H9 (cell line): ENCODE measurements at regions not wholly inside any gene's neighbourhood (a gene's known extent, or its start where the extent isn't known, plus 50 kb on each side); places are given as distances from the start of the nearest gene placed in this dataset.

Experiments
- DNase-seq: peaks from one replicate; pipeline ENCODE4 v3.0.0-alpha.2; 2017
- H2AFZ ChIP-seq: one replicate; pipeline ENCODE4 v1.6.1; 2013; ENCODE audit warnings: mild to moderate bottlenecking, low read length, control low read depth, moderate library complexity
- H2AK5ac ChIP-seq: 2 replicates; pipeline ENCODE4 v1.6.1; 2013; ENCODE audit warnings: low read length, control low read depth, mixed read lengths; ENCODE audit not compliant: insufficient read length
- H2BK120ac ChIP-seq: one replicate; pipeline ENCODE4 v1.6.1; 2013; ENCODE audit warnings: low read depth, mild to moderate bottlenecking, low read length, control low read depth, inconsistent platforms; ENCODE audit not compliant: poor library complexity, severe bottlenecking
- H2BK12ac ChIP-seq: 2 replicates; pipeline ENCODE4 v1.6.1; 2013; ENCODE audit warnings: low read length, control low read depth, mixed read lengths, low read depth; ENCODE audit not compliant: insufficient read length
- H2BK15ac ChIP-seq: 2 replicates; pipeline ENCODE4 v1.6.1; 2013; ENCODE audit warnings: low read depth, low read length, control low read depth
- H2BK20ac ChIP-seq: one replicate; pipeline ENCODE4 v1.6.1; 2013; ENCODE audit warnings: low read depth, mild to moderate bottlenecking, low read length, control low read depth, inconsistent platforms; ENCODE audit not compliant: poor library complexity, severe bottlenecking
- H2BK5ac ChIP-seq: 2 replicates; pipeline ENCODE4 v1.6.1; 2013; ENCODE audit warnings: low read length, control low read depth, mixed read lengths; ENCODE audit not compliant: insufficient read length
- H3K14ac ChIP-seq: 2 replicates; pipeline ENCODE4 v1.6.1; 2013; ENCODE audit warnings: low read length, control low read depth; ENCODE audit not compliant: insufficient read depth
- H3K18ac ChIP-seq: 2 replicates; pipeline ENCODE4 v1.6.1; 2013; ENCODE audit warnings: low read depth, mild to moderate bottlenecking, mixed read lengths, low read length, control low read depth; ENCODE audit not compliant: insufficient read length
- H3K23ac ChIP-seq: 2 replicates; pipeline ENCODE4 v1.6.1; 2013; ENCODE audit warnings: low read length, control low read depth, mixed read lengths, low read depth; ENCODE audit not compliant: insufficient read length
- H3K23me2 ChIP-seq: 2 replicates; pipeline ENCODE4 v1.6.1; 2013; ENCODE audit warnings: low read depth, mild to moderate bottlenecking, mixed read lengths, low read length, control low read depth; ENCODE audit not compliant: insufficient read length, poor library complexity, severe bottlenecking
- H3K27ac ChIP-seq: 2 replicates; pipeline ENCODE4 v1.5.1; 2013; ENCODE audit warnings: low read length, control low read depth, mixed read lengths, low read depth; ENCODE audit not compliant: insufficient read length
- H3K27me3 ChIP-seq: 2 replicates; pipeline ENCODE4 v1.6.1; 2013; ENCODE audit warnings: low read length, control low read depth, inconsistent platforms; ENCODE audit not compliant: insufficient read depth
- H3K4ac ChIP-seq: 2 replicates; pipeline ENCODE4 v1.6.1; 2013; ENCODE audit warnings: low read depth, mild to moderate bottlenecking, control low read depth, inconsistent platforms, low read length, moderate library complexity
- H3K4me1 ChIP-seq: 2 replicates; pipeline ENCODE4 v1.6.1; 2013; ENCODE audit warnings: low read length, control low read depth, inconsistent platforms; ENCODE audit not compliant: insufficient read depth
- H3K4me2 ChIP-seq: 2 replicates; pipeline ENCODE4 v1.6.1; 2013; ENCODE audit warnings: low read length, control low read depth, mixed read lengths; ENCODE audit not compliant: insufficient read length, insufficient read depth
- H3K56ac ChIP-seq: 2 replicates; pipeline ENCODE4 v1.6.1; 2013; ENCODE audit warnings: low read depth, mild to moderate bottlenecking, mixed read lengths, low read length, control low read depth; ENCODE audit not compliant: insufficient read length
- H3K79me1 ChIP-seq: 2 replicates; pipeline ENCODE4 v1.6.1; 2013; ENCODE audit warnings: low read depth, mild to moderate bottlenecking, moderate library complexity, low read length, control low read depth, inconsistent platforms; ENCODE audit not compliant: insufficient read depth, poor library complexity, severe bottlenecking
- H3K79me2 ChIP-seq: 2 replicates; pipeline ENCODE4 v1.6.1; 2013; ENCODE audit warnings: low read length, control low read depth, inconsistent platforms; ENCODE audit not compliant: insufficient read depth
- H3K9ac ChIP-seq: 2 replicates; pipeline ENCODE4 v1.6.1; 2013; ENCODE audit warnings: low read length, control low read depth, mixed read lengths; ENCODE audit not compliant: insufficient read length; ENCODE audit errors: extremely low read depth
- H3K9me3 ChIP-seq: one replicate; pipeline ENCODE4 v1.6.1; 2013; ENCODE audit warnings: low read depth, low read length, inconsistent platforms; ENCODE audit not compliant: control insufficient read depth
- H3T11ph ChIP-seq: one replicate; pipeline ENCODE4 v1.6.1; 2013; ENCODE audit warnings: mild to moderate bottlenecking, low read length, control low read depth, inconsistent platforms
- H4K20me1 ChIP-seq: one replicate; pipeline ENCODE4 v1.6.1; 2013; ENCODE audit not compliant: control insufficient read depth, insufficient read length, insufficient read depth
- H4K5ac ChIP-seq: 2 replicates; pipeline ENCODE4 v1.6.1; 2013; ENCODE audit warnings: low read depth, mild to moderate bottlenecking, mixed read lengths, low read length, control low read depth; ENCODE audit not compliant: insufficient read length
- H4K8ac ChIP-seq: replicated peaks from 2 replicates; pipeline ENCODE4 v1.6.1; 2013; ENCODE audit warnings: low read length, control low read depth, mixed read lengths, low read depth; ENCODE audit not compliant: insufficient read length
- H4K91ac ChIP-seq: 2 replicates; pipeline ENCODE4 v1.6.1; 2013; ENCODE audit warnings: low read depth, mild to moderate bottlenecking, moderate library complexity, mixed read lengths, low read length, control low read depth; ENCODE audit not compliant: insufficient read length
- H3K27ac Mint-ChIP-seq, 3 experiments: 2 replicates in 2 of 3; 3 replicates in 1 of 3; pipeline ENCODE4 v1.8.0; 2020 to 2021; ENCODE audit warnings: mixed read lengths in 3 of 3, mild to moderate bottlenecking in 1 of 3, moderate library complexity in 1 of 3
- H3K27me3 Mint-ChIP-seq: 2 replicates; pipeline ENCODE4 v1.8.0; 2021; ENCODE audit warnings: low read depth, mild to moderate bottlenecking, moderate library complexity, mixed read lengths
- H3K36me3 Mint-ChIP-seq, 3 experiments: 2 replicates in 2 of 3; 3 replicates in 1 of 3; pipeline ENCODE4 v1.8.0; 2020 to 2021; ENCODE audit warnings: low read depth in 3 of 3, mixed read lengths in 3 of 3; ENCODE audit not compliant: insufficient read depth in 1 of 3
- H3K4me1 Mint-ChIP-seq, 2 experiments: 2 replicates each; pipeline ENCODE4 v1.8.0; 2020; ENCODE audit warnings: mixed read lengths in 2 of 2
- H3K4me3 Mint-ChIP-seq, 2 experiments: 2 replicates in 1 of 2; 3 replicates in 1 of 2; pipeline ENCODE4 v1.8.0; 2020 to 2021; ENCODE audit warnings: mild to moderate bottlenecking in 2 of 2, mixed read lengths in 2 of 2, moderate library complexity in 1 of 2
- H3K9me3 Mint-ChIP-seq, 2 experiments: 2 replicates in 1 of 2; 3 replicates in 1 of 2; pipeline ENCODE4 v1.8.0; 2020; ENCODE audit warnings: mild to moderate bottlenecking in 2 of 2, mixed read lengths in 2 of 2, moderate library complexity in 1 of 2
- CTCF ChIP-seq: fragments of 200-600 bp; sonication (generic); conservative IDR thresholded peaks from 3 replicates; pipeline ENCODE4 v1.8.0; 2021; ENCODE audit warnings: antibody characterized with exemption, mild to moderate bottlenecking
- WGBS: extraction: QIAGEN DNeasy Blood & Tissue Kit; methylation state at CpG from one replicate; pipeline ENCODE4 v1.1.7; 2013; ENCODE audit warnings: missing lambda C conversion rate, low lambda C conversion rate, mixed read lengths; ENCODE audit not compliant: insufficient read length; ENCODE audit errors: extremely low coverage; 5-methylcytosine and 5-hydroxymethylcytosine counted together

GRCh38 chr11:30753504-30753903, 167.4 kb upstream of the MPPED2 start:
- Histone ChIP-seq H3T11ph (no peak overlapping the region), H3K23me2 (no peaks in the 10 kb centered on the region), H3K56ac (no peak overlapping the region), H4K8ac (no peak overlapping the region), H2BK5ac (no peak overlapping the region), H3K4me2 (no peak overlapping the region), H3K14ac (no peak overlapping the region), H3K27ac (no peak overlapping the region), H3K9ac (no peak overlapping the region), H2BK15ac (no peak overlapping the region), H2AFZ (no peak overlapping the region), H3K79me1 (no peaks in the 10 kb centered on the region), H3K23ac (no peak overlapping the region), H3K4me1 (peaks cover 5% of the 10 kb centered on the region; the same call in 1 of the 2 replicates), H2BK20ac (no peak overlapping the region), H3K79me2 (no peaks in the 10 kb centered on the region), H2BK12ac (no peak overlapping the region), H2BK120ac (no peak overlapping the region), H2AK5ac (no peak overlapping the region), H3K9me3 (no peaks in the 10 kb centered on the region), H3K18ac (no peak overlapping the region), H4K20me1 (no peaks in the 10 kb centered on the region), H4K91ac (no peak overlapping the region), H4K5ac (no peak overlapping the region), H3K4ac (no peak overlapping the region), H3K27me3 (no peaks in the 10 kb centered on the region)
- peaks cover 19 to 23% of the 10 kb centered on the region in 2 experiments for H3K4me1 Mint-ChIP-seq
- peaks cover 50% of the 10 kb centered on the region for H3K27me3 Mint-ChIP-seq
- WGBS, result no CpG with 5 or more reads among the region's 5 CpGs
- no peak for TF ChIP-seq CTCF
- no peak for DNase-seq
- no peak overlapping the region for H3K27ac Mint-ChIP-seq
- peaks cover 0 to 5% of the 10 kb centered on the region in 2 experiments; a peak in 1 of 5 replicates for H3K9me3 Mint-ChIP-seq
- H3K4me3 Mint-ChIP-seq, result no peak overlapping the region
- peaks cover 0 to 6% (median 0%) of the 10 kb centered on the region in 3 experiments; a peak in 2 of 7 replicates for H3K36me3 Mint-ChIP-seq
